Uterus (tissue), 2 donors: ENCODE measurements at regions not wholly inside any gene's neighbourhood (a gene's known extent, or its start where the extent isn't known, plus 50 kb on each side); places are given as distances from the start of the nearest gene placed in this dataset.

Experiments used
- POLR2A ChIP-seq, 2 donors: fragments of 450-650 bp; IDR thresholded peaks; one replicate each; pipeline ENCODE4 v1.6.1; 2016; ENCODE audit warnings: antibody characterized with exemption in 2 of 2, mild to moderate bottlenecking in 1 of 2, moderate library complexity in 1 of 2
- TF ChIP-seq, protein P1 (sequence below), 4 experiments: fragments of 200-600 bp in 2 of 4; fragments of 450-650 bp in 2 of 4; sonication (generic) in 2 of 4; IDR thresholded peaks; one replicate each; pipeline ENCODE4 v1.5.1; 2016 to 2019; ENCODE audit warnings: antibody characterized with exemption in 4 of 4, mild to moderate bottlenecking in 2 of 4, moderate library complexity in 1 of 4

DNA sequence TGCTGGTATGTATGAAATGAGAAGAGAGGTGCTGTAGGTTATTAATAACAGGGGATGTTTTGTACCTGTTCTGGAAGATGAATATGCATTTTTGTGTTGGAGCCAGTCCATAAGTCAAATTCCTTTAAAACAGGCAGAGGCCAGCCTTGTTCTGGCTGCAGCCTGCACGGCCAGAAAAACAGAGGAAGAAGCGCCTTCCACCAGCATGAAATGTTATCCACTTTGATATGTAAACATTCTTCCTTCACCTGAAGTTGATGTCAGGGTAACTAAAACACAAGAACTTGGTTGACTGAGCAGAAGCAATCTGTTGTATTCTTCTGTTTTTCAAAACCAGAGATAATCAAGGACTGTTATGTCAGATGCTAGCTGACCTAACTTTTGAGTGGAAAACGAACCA, 237.9 kb upstream of the PLEKHG7 start:
- TF ChIP-seq, protein P1, sequence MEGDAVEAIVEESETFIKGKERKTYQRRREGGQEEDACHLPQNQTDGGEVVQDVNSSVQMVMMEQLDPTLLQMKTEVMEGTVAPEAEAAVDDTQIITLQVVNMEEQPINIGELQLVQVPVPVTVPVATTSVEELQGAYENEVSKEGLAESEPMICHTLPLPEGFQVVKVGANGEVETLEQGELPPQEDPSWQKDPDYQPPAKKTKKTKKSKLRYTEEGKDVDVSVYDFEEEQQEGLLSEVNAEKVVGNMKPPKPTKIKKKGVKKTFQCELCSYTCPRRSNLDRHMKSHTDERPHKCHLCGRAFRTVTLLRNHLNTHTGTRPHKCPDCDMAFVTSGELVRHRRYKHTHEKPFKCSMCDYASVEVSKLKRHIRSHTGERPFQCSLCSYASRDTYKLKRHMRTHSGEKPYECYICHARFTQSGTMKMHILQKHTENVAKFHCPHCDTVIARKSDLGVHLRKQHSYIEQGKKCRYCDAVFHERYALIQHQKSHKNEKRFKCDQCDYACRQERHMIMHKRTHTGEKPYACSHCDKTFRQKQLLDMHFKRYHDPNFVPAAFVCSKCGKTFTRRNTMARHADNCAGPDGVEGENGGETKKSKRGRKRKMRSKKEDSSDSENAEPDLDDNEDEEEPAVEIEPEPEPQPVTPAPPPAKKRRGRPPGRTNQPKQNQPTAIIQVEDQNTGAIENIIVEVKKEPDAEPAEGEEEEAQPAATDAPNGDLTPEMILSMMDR (IDR thresholded peaks at IDR 0.05): no peak
- no peak for TF ChIP-seq POLR2A (IDR thresholded peaks at IDR 0.05)
